NCI-H82 (cell line): ENCODE measurements at regions not wholly inside any gene's neighbourhood (a gene's known extent, or its start where the extent isn't known, plus 50 kb on each side); places are given as distances from the start of the nearest gene placed in this dataset.

Experiments
- DNase-seq: peaks from one replicate; lab custom pipeline; 2025; lab: John Stamatoyannopoulos, UW

DNA sequence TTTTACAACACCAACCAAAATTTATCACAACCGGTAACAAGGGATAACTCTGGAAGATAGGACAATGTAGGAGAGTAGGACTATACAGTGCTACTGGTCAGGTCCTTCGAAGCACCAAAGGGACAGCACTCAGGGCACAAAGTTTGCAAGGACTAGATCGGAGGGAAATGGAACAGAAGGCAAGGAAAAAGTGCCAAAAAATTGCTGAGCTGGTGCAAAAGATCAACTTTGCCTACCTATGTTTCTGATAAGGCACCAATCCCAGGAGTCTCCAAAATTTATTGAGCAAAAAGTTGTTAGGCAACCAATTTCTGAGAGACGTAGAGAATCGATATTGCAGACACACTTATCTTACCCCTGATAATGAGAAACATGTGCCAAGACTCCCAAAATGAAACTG is 160.0 kb upstream of the PLEKHA5 start:
- DNase-seq = no peak

DNA sequence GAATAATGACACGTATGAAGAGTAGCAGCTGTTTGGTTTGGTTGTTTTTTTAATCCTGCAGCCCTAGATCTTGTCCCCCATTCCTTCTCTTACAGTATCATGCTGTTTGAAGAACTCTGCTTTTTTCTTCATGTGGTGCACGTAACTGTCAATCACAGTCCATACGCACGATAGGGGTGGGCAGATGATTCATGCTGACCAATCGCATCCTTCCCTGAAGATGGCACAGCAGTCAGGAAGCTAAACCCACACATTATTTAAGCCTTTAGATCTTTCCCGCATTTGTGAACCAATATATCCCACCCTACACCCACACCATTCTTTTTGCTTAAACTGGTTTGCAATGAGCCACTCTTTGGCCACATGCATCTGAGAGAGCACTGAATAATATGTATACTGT is 158.9 kb upstream of the PLEKHA5 start:
- DNase-seq = no peak

DNA sequence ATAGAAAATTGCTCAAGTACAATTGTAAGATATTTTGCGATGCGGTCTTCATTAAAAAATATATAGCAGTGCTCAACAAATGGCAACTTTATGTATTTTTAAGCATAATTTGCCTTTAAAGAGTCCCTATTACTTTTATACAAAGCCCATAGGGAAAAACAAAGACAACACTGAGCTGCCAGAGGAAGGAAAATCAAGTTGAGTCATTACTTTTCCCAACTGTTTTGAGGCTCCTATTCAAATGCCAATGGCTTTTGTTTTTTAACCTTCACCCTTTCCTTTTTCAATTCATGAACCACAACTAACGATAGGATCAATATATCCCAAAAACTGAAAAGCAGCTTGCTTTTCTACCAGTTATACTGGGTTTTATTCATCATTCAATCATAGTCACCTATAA is 157.6 kb upstream of the PLEKHA5 start:
- DNase-seq = no peak

DNA sequence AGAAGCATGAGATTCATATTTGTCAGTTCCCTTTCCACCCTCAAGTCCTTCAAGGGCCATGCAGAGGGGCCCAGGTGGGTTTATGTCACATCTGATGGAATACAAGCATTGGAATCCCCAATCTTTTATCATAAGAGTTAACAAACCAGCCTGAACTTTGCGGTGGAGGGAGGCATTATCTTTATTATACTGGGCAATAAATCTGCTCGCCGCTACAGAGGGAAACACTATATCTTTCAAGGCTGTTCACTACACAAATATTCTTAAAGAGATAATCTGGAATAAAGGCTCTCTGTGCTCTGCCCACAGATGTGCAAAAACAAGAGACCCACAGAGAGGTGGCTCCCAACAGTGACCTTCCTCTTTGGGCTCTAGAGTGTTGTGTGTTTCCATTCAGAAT is 153.6 kb upstream of the PLEKHA5 start:
- no peak for DNase-seq

DNA sequence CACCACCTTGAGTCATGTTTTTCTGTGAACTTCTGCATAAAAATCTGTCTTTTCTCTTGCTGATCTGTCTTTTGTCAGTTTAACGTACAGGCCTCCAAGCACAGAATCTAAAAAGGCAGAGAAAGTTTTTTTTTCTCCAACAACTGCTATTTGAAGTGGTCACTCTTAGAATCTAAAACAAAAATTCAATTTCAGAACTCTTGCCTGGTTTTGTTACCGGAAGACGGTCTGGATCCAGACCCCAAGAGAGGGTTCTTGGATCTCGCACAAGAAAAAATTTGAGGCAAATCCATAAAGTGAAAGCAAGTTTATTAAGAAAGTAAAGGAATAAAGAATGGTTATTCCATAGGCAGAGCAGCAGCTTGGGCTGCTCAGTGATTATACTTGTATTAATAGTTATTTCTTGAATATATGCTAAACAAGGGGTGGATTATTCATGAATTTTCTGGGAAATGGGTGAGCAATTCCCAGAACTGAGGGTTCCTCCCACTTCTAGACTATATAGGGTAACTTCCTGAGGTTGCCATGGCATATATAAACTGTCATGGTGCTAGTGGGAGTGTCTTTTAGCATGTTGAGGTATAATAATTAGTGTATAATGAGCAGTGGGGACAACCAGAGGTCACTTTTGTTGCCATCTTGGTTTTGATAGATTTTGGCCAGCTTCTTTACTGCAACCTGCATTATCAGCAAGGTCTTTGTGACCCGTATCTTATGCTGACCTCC is 150.0 kb upstream of the PLEKHA5 start:
- no peak for DNase-seq

DNA sequence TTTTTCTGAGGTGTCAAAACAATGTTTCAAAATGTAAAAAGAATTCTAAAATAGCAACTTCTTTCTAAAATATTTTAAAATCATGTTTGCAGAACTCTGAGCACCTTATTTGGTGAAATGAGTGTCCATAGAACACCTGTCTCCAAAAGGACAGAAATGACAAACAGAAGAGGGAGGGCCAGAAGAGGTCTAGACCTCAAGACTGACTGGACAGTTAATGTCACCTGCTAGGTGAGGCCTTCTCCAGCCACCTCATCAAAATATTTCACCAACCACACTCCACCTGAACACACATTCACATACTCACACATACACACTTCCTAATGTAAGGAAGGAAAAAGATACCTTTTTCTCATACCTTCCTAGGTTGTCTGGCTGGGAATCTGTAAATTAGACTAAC is 147.8 kb upstream of the PLEKHA5 start:
- no peak for DNase-seq

DNA sequence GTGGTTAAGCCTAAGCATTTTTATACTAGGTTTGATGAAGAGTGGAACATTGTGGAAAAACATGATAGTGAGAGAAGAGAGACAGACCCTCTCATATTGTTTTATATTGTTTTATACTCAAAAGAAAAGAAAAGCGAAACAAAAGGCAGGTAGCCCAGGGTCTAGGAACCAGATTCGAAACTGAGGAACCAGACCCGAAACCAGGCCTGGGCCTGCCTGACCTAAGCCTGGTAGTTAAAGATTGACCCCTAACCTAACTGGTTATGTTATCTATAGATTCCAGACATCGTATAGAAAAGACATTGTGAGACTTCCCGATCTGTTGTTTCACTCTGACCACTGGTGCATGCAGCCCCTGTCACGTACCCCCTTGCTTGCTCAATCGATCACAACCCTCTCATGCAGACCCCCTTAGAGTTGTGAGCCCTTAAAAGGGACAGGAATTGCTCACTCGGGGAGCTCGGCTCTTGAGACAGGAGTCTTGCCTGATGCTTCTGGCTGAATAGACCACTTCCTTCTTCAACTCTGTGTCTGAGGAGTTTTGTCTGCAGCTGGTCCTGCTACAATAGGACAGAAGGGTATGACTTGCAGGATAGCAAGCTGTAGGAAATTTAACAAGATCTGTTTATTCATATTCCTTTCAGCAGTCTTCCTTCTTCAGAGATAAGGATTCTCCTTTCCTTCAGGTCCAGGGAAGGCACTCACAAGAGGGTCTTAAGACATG is 147.1 kb upstream of the PLEKHA5 start:
- no peak for DNase-seq

DNA sequence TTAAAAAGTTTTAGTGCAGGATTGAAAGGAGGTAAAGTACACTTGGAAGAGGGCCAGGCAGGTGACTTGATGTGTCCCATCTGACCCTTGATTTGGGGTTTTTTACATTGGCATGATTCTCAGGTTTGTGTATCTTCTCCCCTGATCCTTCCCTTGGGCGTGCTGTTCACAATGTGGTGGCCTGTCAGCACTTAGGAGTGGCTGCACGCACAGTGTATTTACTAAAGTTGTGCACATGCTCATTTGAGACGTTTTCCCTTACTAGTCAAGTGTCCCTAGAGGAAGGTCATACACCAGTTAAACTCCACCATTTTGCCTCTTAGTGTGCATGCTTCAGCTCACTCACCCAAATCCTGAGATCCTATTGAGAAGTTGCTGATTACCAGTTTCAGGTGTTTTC is 145.7 kb upstream of the PLEKHA5 start:
- no peak for DNase-seq

DNA sequence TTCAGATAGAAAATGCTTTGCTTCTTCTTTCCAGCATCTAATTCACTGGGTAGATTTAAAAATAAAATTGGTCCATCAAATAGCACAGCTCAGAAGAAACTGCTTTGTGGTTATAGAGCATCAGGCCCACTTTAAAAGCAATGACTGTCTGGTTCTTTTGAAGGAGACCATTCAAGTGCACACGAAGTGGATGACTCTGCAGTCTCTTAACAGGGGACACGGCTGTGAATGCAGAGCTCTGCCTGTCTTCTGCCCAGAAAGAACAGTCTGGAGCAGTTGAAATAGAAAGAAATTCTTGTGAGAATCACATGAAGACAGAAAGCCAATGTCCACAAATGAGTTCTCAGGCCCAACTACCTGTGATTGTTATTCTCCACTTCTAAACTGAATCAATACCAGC is 138.7 kb upstream of the PLEKHA5 start:
- DNase-seq = peak; percentile 22

DNA sequence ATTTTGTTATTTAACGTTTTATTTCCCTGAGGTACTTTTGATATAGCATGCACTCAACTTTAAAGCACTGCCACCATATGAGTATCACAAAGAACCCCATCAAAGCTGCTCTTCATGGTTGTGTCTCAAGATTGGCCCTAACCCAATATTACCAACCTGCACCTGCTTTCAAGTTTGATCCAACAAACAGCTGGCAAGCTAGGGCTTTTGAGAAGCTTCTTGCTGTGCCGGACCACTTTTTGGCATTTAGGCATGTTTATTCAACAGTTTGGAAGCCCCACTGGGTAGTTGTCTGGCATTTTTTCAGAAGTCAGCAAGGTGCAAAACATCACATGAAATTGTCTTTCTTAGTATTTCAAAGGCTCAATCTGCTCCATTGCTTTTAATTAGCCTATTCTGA is 137.2 kb upstream of the PLEKHA5 start:
- DNase-seq = no peak

DNA sequence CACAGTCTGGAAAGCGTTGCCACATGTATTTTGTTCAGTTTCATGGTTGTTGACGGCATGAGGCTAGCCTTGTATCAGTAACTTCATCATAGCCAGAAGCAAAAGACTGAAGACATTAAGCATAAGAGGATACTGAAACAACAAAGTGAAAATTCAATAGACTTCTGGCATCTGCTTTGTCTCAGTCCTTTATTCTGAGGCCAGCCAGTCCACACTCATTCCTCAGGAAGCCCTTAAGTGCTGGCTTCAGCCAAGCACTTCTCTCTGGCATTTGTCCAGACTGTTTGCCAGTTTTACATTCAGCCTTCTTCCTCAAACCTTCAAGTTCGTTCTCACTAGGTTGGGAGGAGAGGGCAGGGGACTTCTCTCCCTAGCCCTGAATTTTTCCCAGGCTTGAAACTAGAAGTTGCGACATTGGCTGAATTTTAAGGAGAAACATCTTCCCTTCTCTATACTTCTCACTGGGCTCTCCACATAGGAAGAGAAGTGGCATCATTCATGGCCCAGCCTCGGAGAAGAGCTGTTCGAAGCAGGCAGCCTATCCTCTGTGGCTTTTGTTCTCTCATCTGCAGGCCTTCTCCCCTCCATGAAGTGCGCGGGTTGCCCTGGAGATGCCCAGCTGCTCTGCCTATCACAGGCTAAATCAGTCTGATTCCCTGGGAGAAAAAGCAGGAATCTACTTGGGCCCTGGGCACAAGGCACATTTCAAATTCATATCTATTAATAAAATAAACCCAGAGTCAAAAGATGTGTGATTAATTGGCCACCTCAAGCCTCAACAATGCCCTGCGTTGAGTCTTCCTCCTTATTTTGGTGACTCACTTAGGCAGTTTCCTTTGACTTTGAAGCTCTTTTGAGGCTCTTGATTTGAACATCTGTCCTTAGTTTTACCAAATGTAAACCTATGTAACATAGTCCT is 130.9 kb upstream of the PLEKHA5 start:
- no peak for DNase-seq

DNA sequence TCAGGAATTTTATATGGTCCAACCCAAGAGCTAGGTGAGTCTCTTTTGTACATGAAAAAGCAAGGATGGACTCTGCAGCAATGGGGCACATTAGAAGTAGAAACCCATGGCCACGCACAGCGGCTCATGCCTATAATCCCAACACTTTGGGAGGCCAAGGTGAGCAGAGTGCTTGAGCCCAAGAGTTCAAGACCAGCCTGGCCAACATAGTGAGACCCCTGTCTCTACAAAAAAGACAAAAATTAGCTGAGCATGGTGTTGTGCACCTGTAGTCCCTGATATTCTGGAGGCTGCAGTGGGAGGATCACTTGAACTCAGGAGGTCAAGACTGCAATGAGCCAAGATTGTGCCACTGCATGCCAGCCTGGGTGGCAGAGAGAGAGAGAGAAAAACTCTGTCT is 128.7 kb upstream of the PLEKHA5 start:
- no peak for DNase-seq

DNA sequence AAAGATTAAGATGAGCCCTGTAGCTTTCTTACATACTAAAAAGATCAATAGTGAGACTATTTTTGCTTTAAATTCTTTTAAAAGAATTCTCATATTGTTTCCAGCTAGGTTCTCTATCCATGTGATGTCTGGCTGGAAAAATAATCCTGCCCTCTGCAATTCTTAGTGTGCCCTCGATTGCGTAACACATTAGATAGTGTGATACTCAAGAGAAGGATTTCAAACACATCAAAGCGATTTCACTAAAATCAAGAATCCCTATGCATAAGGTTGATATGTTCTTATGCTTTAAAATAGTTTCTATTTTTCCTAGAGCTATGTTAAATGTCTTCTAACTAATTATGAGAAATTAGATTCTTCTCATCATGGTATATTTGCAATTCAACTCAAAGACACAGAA is 127.3 kb upstream of the PLEKHA5 start:
- DNase-seq = no peak

DNA sequence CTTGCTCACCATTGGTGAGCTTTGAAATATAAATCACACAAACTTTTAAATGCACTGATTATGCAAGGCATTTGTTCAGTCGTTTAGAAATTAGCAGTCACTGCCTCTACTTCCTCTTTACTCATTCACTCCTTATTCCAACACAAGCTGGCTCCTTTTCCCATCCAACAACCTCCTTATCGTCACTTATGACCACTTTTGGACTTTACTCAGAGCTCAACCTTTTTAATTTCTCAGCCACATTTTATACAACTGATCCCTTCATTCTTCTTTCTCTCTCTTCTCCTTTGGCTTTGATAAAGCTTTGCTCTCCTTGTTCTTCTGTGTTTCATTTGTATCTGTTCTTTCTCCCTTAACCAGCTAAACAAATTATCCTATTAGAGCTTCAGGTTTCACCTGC is 126.4 kb upstream of the PLEKHA5 start:
- no peak for DNase-seq

DNA sequence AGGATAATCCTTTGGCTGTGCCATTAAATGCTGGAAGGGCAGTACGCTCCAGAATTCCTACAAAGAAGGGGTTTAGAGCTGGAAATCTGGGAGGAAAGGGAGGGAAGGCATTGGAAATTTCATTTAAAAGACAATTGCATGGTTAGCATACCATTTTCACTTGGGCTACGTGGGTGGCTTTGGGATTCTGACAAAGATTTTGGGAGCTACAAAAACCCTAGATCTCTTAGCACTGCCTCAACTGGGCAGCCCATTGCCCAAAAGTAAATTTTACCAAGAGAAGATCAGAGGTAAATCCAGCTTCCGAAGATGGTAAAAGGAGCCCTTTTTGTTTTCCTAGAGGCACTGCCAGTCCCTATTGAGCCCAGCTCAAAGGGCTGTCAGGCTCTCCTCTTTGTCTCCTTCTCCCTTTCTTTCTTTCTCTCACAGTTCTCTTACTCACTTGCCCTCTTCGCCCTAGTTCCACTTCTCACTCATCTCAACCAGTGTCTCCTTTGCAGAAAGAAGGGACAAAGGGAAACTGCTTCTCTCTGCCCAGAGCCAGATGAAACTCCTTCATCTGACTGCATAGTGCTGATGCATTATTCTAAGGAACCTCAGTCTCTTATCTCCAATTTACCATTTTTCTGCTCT is 125.4 kb upstream of the PLEKHA5 start:
- DNase-seq = no peak

DNA sequence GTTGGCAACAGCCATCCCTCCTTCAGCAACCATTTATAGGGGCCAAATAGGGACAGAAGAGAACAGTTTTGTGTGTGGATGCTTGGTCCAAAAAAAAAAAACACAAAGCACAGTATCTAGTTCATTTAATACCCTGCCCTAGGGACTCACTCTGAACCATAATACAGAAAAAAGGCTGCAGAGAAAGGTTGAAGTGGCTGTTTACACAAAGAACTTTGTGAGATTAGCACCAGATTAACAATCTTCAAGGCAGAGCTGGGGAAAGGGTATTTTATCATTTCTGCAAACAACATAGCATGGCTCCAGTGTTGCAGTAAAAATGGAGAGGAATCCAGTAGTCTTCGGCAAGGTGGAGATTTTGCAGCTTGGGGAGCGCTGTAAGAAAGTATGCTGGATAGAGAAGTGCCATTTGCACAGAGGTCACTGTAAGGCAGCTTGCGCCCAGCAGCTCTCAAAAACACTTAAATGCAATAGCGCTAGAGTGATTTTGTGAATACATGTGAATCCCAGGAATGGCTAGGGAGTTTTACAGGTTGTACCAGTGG is 124.2 kb upstream of the PLEKHA5 start:
- DNase-seq = peak; percentile 22

DNA sequence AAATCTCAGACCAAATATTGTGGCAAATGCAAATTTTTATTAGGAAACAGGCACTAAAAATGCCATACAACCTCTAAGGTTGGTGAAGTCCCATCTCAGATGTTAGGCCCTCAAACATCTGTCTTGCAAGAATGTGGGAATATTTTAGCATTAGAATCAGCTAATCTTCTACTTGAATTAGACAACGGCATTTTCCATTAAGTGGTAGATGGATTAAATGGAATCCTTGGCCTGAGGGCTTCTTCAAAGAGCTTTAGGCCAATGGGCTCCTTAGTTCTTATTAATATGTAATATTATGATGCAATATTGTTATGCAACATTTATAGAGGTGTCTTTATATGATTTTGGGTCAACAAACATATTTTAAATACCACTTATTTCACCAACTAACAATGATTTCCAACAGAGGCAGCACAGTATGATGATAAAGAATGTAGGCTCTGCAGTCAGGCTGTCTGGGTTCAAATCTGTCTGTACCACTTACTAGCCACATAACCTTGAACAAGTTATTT is 122.9 kb upstream of the PLEKHA5 start:
- no peak for DNase-seq

DNA sequence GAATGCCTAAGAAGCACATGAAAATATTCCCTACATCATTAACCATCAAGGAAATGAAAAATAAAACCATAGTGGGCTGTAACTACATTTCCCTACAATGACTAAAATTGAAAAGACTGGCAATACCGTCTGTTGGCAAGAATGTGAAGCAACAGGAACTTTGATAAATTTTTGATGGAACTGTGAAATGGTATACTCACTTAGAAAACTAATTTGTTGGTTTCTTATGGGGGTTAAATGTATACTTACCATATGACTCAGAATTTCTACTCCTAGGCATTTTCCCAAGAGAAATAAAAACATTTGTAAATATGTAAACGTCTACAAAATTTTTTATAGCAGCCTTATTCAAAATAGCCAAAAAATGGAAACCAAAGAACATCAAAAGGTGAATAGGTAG is 121.4 kb upstream of the PLEKHA5 start:
- no peak for DNase-seq

DNA sequence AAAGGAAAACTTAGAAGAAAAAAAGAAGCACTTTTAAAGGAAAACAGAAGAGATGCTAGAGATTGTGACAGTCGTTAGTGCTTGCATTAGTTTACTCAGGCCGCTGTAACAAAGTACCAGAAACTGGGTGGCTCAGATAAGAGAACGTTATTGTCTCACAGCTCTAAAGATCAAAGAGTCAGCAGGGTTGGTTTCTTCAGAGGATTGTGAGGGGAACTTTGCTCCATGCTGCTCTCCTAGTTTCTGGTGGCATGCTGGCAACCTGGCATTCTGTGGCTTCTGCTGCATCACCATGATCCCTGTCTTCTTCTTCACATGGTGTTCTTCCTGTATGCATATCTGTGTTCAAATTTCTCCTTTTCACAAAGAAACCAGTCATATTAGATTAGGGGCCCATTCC is 119.4 kb upstream of the PLEKHA5 start:
- DNase-seq = no peak

DNA sequence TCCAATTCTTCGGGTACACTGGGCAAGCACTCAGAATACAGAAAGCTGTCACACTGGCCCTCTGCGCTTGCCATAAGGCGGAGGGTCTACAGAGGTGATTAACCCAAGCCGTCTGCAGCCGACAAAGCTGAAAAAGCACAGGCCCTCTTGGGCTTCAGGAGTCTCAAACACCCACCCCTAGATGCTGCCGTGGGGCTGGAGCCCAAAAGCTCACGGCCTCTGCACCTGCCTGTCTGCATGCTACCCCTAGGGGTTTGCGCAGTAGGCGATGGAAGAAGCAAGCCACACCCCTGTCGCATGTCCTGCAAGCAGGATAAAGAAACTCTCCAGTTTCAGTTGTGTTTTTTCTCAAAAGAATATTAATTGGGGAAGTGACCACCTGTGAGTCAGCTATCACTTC is 118.8 kb upstream of the PLEKHA5 start:
- DNase-seq = no peak

DNA sequence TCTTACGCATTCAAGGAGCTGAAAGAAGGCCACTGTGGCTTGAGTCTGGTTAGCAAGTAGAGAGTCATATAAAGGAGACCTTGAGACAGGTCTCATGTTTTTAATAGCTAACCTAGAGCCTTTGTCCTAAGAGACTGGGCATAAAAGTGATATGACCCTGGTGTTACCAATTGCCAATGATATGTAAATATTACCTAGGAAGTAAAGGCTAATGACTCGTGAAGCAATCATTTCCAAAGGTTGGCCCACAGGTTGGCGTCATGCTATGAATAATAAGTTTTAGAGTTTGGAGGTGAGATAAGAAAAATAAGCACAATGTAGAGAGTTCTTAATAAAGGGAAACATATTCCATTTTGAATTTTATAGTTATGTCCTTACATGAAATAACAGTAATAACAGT is 116.6 kb upstream of the PLEKHA5 start:
- DNase-seq = no peak

DNA sequence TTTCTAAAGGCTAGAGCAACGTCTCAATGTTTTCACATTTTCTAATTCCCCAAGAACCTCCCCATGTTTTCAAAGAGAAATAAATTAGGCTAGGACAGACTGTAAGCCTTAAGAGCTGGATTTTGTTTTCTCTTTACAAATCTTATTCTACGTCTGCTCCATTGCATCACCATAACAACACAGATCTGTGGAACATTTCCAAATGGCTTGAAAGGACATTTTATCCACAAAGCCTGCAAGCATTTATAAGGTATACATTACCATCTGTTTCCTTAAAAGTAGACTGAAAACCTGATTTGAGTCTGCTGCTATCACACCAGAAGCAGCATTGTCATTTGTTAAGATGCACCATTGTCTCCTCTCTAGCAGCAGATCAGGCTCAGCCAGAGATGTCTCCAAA is 115.3 kb upstream of the PLEKHA5 start:
- DNase-seq = no peak
